WTC11 (cell line): ENCODE measurements at regions not wholly inside any gene's neighbourhood (a gene's known extent, or its start where the extent isn't known, plus 50 kb on each side); places are given as distances from the start of the nearest gene placed in this dataset.

ENCODE experiments used
- ATAC-seq: fragments of 200-7000 bp; cut with Tn5 transposase; 2 replicates; pipeline ENCODE4 v1.10.0; 2021; ENCODE audit warnings: mild to moderate bottlenecking, moderate library complexity
- CTCF ChIA-PET: fragments of 300-600 bp; sonication (Branson Sonifier 250); formaldehyde crosslinking; loops from one replicate; lab custom pipeline; 2021; ENCODE audit warnings: antibody characterized with exemption; lab: Charles Lee
- POLR2A ChIA-PET: fragments of 350-600 bp; sonication (Branson Sonifier 250); formaldehyde crosslinking; loops from one replicate; lab custom pipeline; 2021; ENCODE audit warnings: antibody characterized with exemption; lab: Charles Lee
- DNase-seq: peaks from one replicate; pipeline ENCODE4 v3.0.0; 2021; ENCODE audit warnings: low spot score
- H3K27ac Mint-ChIP-seq: 2 replicates; pipeline ENCODE4 v1.8.0; 2021; ENCODE audit warnings: mixed read lengths
- H3K27me3 Mint-ChIP-seq: 2 replicates; pipeline ENCODE4 v1.8.0; 2021; ENCODE audit warnings: low read depth, mild to moderate bottlenecking, moderate library complexity, mixed read lengths
- H3K36me3 Mint-ChIP-seq: 2 replicates; pipeline ENCODE4 v1.8.0; 2021; ENCODE audit warnings: mixed read lengths
- H3K4me1 Mint-ChIP-seq: 2 replicates; pipeline ENCODE4 v1.8.0; 2022; ENCODE audit warnings: mixed read lengths
- H3K4me3 Mint-ChIP-seq: 2 replicates; pipeline ENCODE4 v1.8.0; 2021; ENCODE audit warnings: mild to moderate bottlenecking, moderate library complexity, mixed read lengths
- H3K9me3 Mint-ChIP-seq: 2 replicates; pipeline ENCODE4 v1.8.0; 2021; ENCODE audit warnings: mixed read lengths
- ARID4B ChIP-seq: sonication (generic); formaldehyde crosslinking; IDR thresholded peaks from 2 replicates; pipeline ENCODE4 v1.8.0; 2023; ENCODE audit warnings: missing genetic modification reagents, mild to moderate bottlenecking, borderline replicate concordance
- E2F1 ChIP-seq: sonication (generic); formaldehyde crosslinking; IDR thresholded peaks from 2 replicates; pipeline ENCODE4 v1.8.0; 2022; ENCODE audit warnings: mild to moderate bottlenecking, missing genetic modification reagents
- E2F5 ChIP-seq: sonication (generic); formaldehyde crosslinking; IDR thresholded peaks from 2 replicates; pipeline ENCODE4 v1.8.1; 2022; ENCODE audit warnings: mild to moderate bottlenecking, moderate library complexity, missing genetic modification reagents
- FOXJ3 ChIP-seq: sonication (generic); formaldehyde crosslinking; IDR thresholded peaks from 2 replicates; pipeline ENCODE4 v1.9.0; 2021; ENCODE audit warnings: missing genetic modification reagents, mild to moderate bottlenecking, borderline replicate concordance
- FOXK1 ChIP-seq: sonication (generic); formaldehyde crosslinking; IDR thresholded peaks from 2 replicates; pipeline ENCODE4 v1.8.0; 2022; ENCODE audit warnings: mild to moderate bottlenecking, moderate library complexity, missing genetic modification reagents
- JUN ChIP-seq: sonication (generic); formaldehyde crosslinking; IDR thresholded peaks from 2 replicates; pipeline ENCODE4 v1.8.0; 2023; ENCODE audit warnings: mild to moderate bottlenecking, missing genetic modification reagents
- KAT7 ChIP-seq: sonication (generic); formaldehyde crosslinking; IDR thresholded peaks from 2 replicates; pipeline ENCODE4 v1.8.1; 2023; ENCODE audit warnings: missing genetic modification reagents, mild to moderate bottlenecking, borderline replicate concordance
- MLX ChIP-seq: sonication (generic); formaldehyde crosslinking; IDR thresholded peaks from 2 replicates; pipeline ENCODE4 v1.8.1; 2023; ENCODE audit warnings: mild to moderate bottlenecking, missing genetic modification reagents, moderate library complexity
- NFYB ChIP-seq: sonication (generic); formaldehyde crosslinking; conservative IDR thresholded peaks from 2 replicates; pipeline ENCODE4 v1.8.0; 2022; ENCODE audit warnings: low read depth, missing genetic modification reagents
- SMAD4 ChIP-seq: sonication (generic); formaldehyde crosslinking; IDR thresholded peaks from 2 replicates; pipeline ENCODE4 v1.8.0; 2022; ENCODE audit warnings: mild to moderate bottlenecking, missing genetic modification reagents
- STAT6 ChIP-seq: sonication (generic); formaldehyde crosslinking; conservative IDR thresholded peaks from 2 replicates; pipeline ENCODE4 v1.8.1; 2023; ENCODE audit warnings: mild to moderate bottlenecking, low read depth, missing genetic modification reagents, moderate library complexity
- ZNF138 ChIP-seq: sonication (generic); formaldehyde crosslinking; conservative IDR thresholded peaks from 2 replicates; pipeline ENCODE4 v1.8.1; 2022; ENCODE audit warnings: mild to moderate bottlenecking, moderate library complexity, missing genetic modification reagents
- ZNF232 ChIP-seq: sonication (generic); formaldehyde crosslinking; IDR thresholded peaks from 2 replicates; pipeline ENCODE4 v1.8.0; 2022; ENCODE audit warnings: mild to moderate bottlenecking, missing genetic modification reagents
- ZNF396 ChIP-seq: fragments of 250-450 bp; sonication (Bioruptor Pico); IDR thresholded peaks from 2 replicates; pipeline ENCODE4 v1.8.0; 2021; ENCODE audit warnings: mild to moderate bottlenecking, moderate library complexity, borderline replicate concordance

- no peak for TF ChIP-seq MLX (CRISPR knock-in tag)
- no peak for TF ChIP-seq ZNF396 (CRISPR knock-in tag)
- no peak for TF ChIP-seq STAT6 (CRISPR knock-in tag)
- no peak for TF ChIP-seq E2F1
- no peak for TF ChIP-seq SMAD4 (CRISPR knock-in tag)
- TF ChIP-seq ARID4B (CRISPR knock-in tag): no peak
- TF ChIP-seq NFYB (CRISPR knock-in tag): no peak
- no peak for TF ChIP-seq JUN (CRISPR knock-in tag)
Observed at GRCh38 chr4:35038079-35038805, 1206.1 kb downstream of the ARAP2 start (continued).

- no peak overlapping the region for H3K4me3 Mint-ChIP-seq
- POLR2A ChIA-PET: no interaction called here
- TF ChIP-seq KAT7 (CRISPR knock-in tag) (no peak), E2F5 (CRISPR knock-in tag) (no peak)
- TF ChIP-seq, all 79 proteins: peak for 0
- ATAC-seq: no peak
- no peak overlapping the region for H3K27ac Mint-ChIP-seq
- CTCF ChIA-PET: no interaction called here
- H3K4me1 Mint-ChIP-seq: no peaks in the 10 kb centered on the region
- H3K9me3 Mint-ChIP-seq: no peaks in the 10 kb centered on the region
- no peaks in the 10 kb centered on the region for H3K36me3 Mint-ChIP-seq
- H3K27me3 Mint-ChIP-seq: no peaks in the 10 kb centered on the region
- no peak for DNase-seq
Observed at GRCh38 chr4:35038845-35039244, 1205.5 kb downstream of the ARAP2 start.

- ATAC-seq (no peak), DNase-seq (no peak)
- Mint-ChIP-seq H3K4me3 (no peak overlapping the region), H3K4me1 (peaks cover 5% of the 10 kb centered on the region), H3K27me3 (no peaks in the 10 kb centered on the region), H3K9me3 (no peaks in the 10 kb centered on the region), H3K36me3 (no peaks in the 10 kb centered on the region), H3K27ac (no peak overlapping the region)
- CTCF ChIA-PET: no interaction called here
- TF ChIP-seq ZNF232 (CRISPR knock-in tag): no peak
- no peak for TF ChIP-seq FOXK1 (CRISPR knock-in tag)
- no peak for TF ChIP-seq FOXJ3 (CRISPR knock-in tag)
- no peak for TF ChIP-seq ZNF138 (CRISPR knock-in tag)
- POLR2A ChIA-PET: no interaction called here
Observed at GRCh38 chr4:35052546-35052945, 1191.8 kb downstream of the ARAP2 start.
